Uterus (tissue), 2 donors: ENCODE measurements at regions not wholly inside any gene's neighbourhood (a gene's known extent, or its start where the extent isn't known, plus 50 kb on each side); places are given as distances from the start of the nearest gene placed in this dataset.

Source experiments
- POLR2A ChIP-seq, 2 donors: fragments of 450-650 bp; IDR thresholded peaks; one replicate each; pipeline ENCODE4 v1.6.1; 2016; ENCODE audit warnings: antibody characterized with exemption in 2 of 2, mild to moderate bottlenecking in 1 of 2, moderate library complexity in 1 of 2
- TF ChIP-seq, protein P1 (sequence below), 4 experiments: fragments of 200-600 bp in 2 of 4; fragments of 450-650 bp in 2 of 4; sonication (generic) in 2 of 4; IDR thresholded peaks; one replicate each; pipeline ENCODE4 v1.5.1; 2016 to 2019; ENCODE audit warnings: antibody characterized with exemption in 4 of 4, mild to moderate bottlenecking in 2 of 4, moderate library complexity in 1 of 4

DNA sequence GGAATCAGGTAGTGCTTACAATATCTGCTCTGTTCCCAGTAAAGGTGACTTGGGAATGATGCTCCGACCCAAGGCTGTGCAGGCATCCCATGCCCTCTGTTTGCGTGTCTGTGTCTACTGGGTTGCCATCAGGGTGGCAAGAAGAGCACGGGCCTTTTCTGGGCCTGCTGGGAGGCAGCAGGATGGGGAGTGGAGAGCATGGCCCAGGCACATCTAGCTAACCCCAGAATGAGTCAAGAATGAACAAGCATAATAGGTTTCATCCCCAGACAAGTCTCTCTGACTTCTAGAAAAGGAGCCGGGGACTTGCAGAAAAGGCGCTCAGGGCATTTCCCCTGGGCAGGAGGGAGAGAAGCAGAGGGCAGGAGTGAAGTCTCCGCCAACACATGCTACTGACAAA is 260.4 kb downstream of the IRX1 start:
- TF ChIP-seq, protein P1, sequence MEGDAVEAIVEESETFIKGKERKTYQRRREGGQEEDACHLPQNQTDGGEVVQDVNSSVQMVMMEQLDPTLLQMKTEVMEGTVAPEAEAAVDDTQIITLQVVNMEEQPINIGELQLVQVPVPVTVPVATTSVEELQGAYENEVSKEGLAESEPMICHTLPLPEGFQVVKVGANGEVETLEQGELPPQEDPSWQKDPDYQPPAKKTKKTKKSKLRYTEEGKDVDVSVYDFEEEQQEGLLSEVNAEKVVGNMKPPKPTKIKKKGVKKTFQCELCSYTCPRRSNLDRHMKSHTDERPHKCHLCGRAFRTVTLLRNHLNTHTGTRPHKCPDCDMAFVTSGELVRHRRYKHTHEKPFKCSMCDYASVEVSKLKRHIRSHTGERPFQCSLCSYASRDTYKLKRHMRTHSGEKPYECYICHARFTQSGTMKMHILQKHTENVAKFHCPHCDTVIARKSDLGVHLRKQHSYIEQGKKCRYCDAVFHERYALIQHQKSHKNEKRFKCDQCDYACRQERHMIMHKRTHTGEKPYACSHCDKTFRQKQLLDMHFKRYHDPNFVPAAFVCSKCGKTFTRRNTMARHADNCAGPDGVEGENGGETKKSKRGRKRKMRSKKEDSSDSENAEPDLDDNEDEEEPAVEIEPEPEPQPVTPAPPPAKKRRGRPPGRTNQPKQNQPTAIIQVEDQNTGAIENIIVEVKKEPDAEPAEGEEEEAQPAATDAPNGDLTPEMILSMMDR (IDR thresholded peaks at IDR 0.05): no peak
- no peak for TF ChIP-seq POLR2A (IDR thresholded peaks at IDR 0.05)
